Fibroblast of lung (primary cell): ENCODE measurements at regions not wholly inside any gene's neighbourhood (a gene's known extent, or its start where the extent isn't known, plus 50 kb on each side); places are given as distances from the start of the nearest gene placed in this dataset.
"Not testable (repeated sequence)": the region's sequence is repeated elsewhere in the genome, so short reads cannot be mapped to it uniquely, and the experiment has no call there.

Source experiments
- DNase-seq, 2 donors: peaks; one replicate each; pipeline versions ENCODE4 v3.0.0 to v3.0.0-alpha.2; 2010; ENCODE audit warnings: low read depth in 2 of 2
- H2AFZ ChIP-seq: 2 replicates; pipeline ENCODE4 v1.5.1; 2012; ENCODE audit warnings: low read length, control low read depth, inconsistent platforms
- H3K27ac ChIP-seq: 2 replicates; pipeline ENCODE4 v1.5.1; 2011; ENCODE audit warnings: low read length, control low read depth; ENCODE audit not compliant: insufficient read depth
- H3K27me3 ChIP-seq: 2 replicates; pipeline ENCODE4 v1.5.1; 2011; ENCODE audit warnings: mild to moderate bottlenecking, low read length; ENCODE audit not compliant: control insufficient read depth, insufficient read depth
- H3K36me3 ChIP-seq: 2 replicates; pipeline ENCODE4 v1.5.1; 2011; ENCODE audit warnings: low read length; ENCODE audit not compliant: control insufficient read depth, insufficient read depth
- H3K4me1 ChIP-seq: 2 replicates; pipeline ENCODE4 v1.5.1; 2011; ENCODE audit warnings: low read length; ENCODE audit not compliant: control insufficient read depth, insufficient read depth; ENCODE audit errors: extremely low read depth
- H3K4me2 ChIP-seq: 2 replicates; pipeline ENCODE4 v1.5.1; 2011; ENCODE audit warnings: low read length, control low read depth; ENCODE audit not compliant: insufficient read depth; ENCODE audit errors: extremely low read depth
- H3K4me3 ChIP-seq, 4 experiments: fragments of 200-600 bp in 1 of 4; sonication (generic) in 1 of 4; replicated peaks in 1 of 4; 2 replicates each; pipeline ENCODE4 v1.5.1; 2011 to 2016; ENCODE audit warnings: low read length in 4 of 4, low read depth in 3 of 4, mild to moderate bottlenecking in 3 of 4, control low read depth in 2 of 4, inconsistent platforms in 1 of 4, mixed read lengths in 1 of 4; ENCODE audit not compliant: insufficient read depth in 1 of 4; ENCODE audit errors: control extremely low read depth in 1 of 4
- H3K79me2 ChIP-seq: 2 replicates; pipeline ENCODE4 v1.5.1; 2012; ENCODE audit warnings: mild to moderate bottlenecking, low read length, inconsistent platforms; ENCODE audit not compliant: control insufficient read depth, insufficient read depth
- H3K9ac ChIP-seq: 2 replicates; pipeline ENCODE4 v1.5.1; 2011; ENCODE audit warnings: mild to moderate bottlenecking, low read length, control low read depth; ENCODE audit not compliant: insufficient read depth
- H3K9me3 ChIP-seq: 2 replicates; pipeline ENCODE4 v1.5.1; 2012; ENCODE audit warnings: low read depth, low read length; ENCODE audit not compliant: control insufficient read depth, insufficient read depth
- H4K20me1 ChIP-seq: 2 replicates; pipeline ENCODE4 v1.5.1; 2011; ENCODE audit warnings: low read length; ENCODE audit not compliant: control insufficient read depth, insufficient read depth; ENCODE audit errors: extremely low read depth
- EZH2 ChIP-seq: IDR thresholded peaks from 2 replicates; pipeline ENCODE4 v1.5.1; 2012; ENCODE audit warnings: low read length, control low read depth, mild to moderate bottlenecking; ENCODE audit errors: missing control alignments
- TF ChIP-seq, protein P1 (sequence below), 2 donors: IDR thresholded peaks in 1 of 2; conservative IDR thresholded peaks in 1 of 2; 1 replicate in 1 of 2; 2 replicates in 1 of 2; pipeline ENCODE4 v1.5.1; 2011 to 2012; ENCODE audit warnings: low read length in 2 of 2, control low read depth in 1 of 2, inconsistent platforms in 1 of 2, low read depth in 1 of 2, mild to moderate bottlenecking in 1 of 2

GRCh38 chr3:146359841-146360240 is 108.9 kb upstream of the PLSCR4 start:
- H4K20me1 ChIP-seq, result no peaks in the 10 kb centered on the region
- no peaks in the 10 kb centered on the region for H3K27me3 ChIP-seq
- no peak for DNase-seq
- no peak for TF ChIP-seq EZH2
- TF ChIP-seq, protein P1, sequence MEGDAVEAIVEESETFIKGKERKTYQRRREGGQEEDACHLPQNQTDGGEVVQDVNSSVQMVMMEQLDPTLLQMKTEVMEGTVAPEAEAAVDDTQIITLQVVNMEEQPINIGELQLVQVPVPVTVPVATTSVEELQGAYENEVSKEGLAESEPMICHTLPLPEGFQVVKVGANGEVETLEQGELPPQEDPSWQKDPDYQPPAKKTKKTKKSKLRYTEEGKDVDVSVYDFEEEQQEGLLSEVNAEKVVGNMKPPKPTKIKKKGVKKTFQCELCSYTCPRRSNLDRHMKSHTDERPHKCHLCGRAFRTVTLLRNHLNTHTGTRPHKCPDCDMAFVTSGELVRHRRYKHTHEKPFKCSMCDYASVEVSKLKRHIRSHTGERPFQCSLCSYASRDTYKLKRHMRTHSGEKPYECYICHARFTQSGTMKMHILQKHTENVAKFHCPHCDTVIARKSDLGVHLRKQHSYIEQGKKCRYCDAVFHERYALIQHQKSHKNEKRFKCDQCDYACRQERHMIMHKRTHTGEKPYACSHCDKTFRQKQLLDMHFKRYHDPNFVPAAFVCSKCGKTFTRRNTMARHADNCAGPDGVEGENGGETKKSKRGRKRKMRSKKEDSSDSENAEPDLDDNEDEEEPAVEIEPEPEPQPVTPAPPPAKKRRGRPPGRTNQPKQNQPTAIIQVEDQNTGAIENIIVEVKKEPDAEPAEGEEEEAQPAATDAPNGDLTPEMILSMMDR (conservative IDR thresholded peaks at IDR 0.05 in 1 of 2, IDR thresholded peaks at IDR 0.05 in 1 of 2; ENCODE audit: low read depth in 1 of 2, low read length in 2 of 2), result no peak
- no peak overlapping the region for H3K27ac ChIP-seq
- H3K4me3 ChIP-seq, result no peak overlapping the region
- H2AFZ ChIP-seq, result no peak overlapping the region
- H3K79me2 ChIP-seq, result no peaks in the 10 kb centered on the region
- no peaks in the 10 kb centered on the region for H3K36me3 ChIP-seq
- no peak overlapping the region for H3K4me2 ChIP-seq
- no peak overlapping the region for H3K9ac ChIP-seq
- no peaks in the 10 kb centered on the region for H3K9me3 ChIP-seq
- H3K4me1 ChIP-seq, result no peaks in the 10 kb centered on the region

- DNase-seq, result peak in 1 of 2 donors; percentile 39
- not testable (repeated sequence) for H2AFZ ChIP-seq, H3K9ac ChIP-seq, H3K79me2 ChIP-seq, H3K27me3 ChIP-seq, H3K27ac ChIP-seq, H3K4me1 ChIP-seq, H3K4me3 ChIP-seq, H3K4me2 ChIP-seq, H3K9me3 ChIP-seq, H3K36me3 ChIP-seq, H4K20me1 ChIP-seq
These were observed 103.5 kb upstream of the PLSCR4 start for GRCh38 chr3:146354421-146354820.

- Histone ChIP-seq H2AFZ (no peak overlapping the region), H3K4me3 (no peak overlapping the region), H3K4me1 (no peaks in the 10 kb centered on the region), H3K27ac (no peak overlapping the region), H3K9ac (no peak overlapping the region), H3K4me2 (no peak overlapping the region), H3K27me3 (no peaks in the 10 kb centered on the region), H4K20me1 (no peaks in the 10 kb centered on the region), H3K36me3 (no peaks in the 10 kb centered on the region), H3K9me3 (no peaks in the 10 kb centered on the region), H3K79me2 (no peaks in the 10 kb centered on the region)
- no peak for DNase-seq
- TF ChIP-seq EZH2, result no peak
- TF ChIP-seq, protein P1 (conservative IDR thresholded peaks at IDR 0.05 in 1 of 2, IDR thresholded peaks at IDR 0.05 in 1 of 2; ENCODE audit: low read depth in 1 of 2, low read length in 2 of 2), result no peak
These were observed 99.9 kb upstream of the PLSCR4 start for GRCh38 chr3:146350852-146351251.

DNA sequence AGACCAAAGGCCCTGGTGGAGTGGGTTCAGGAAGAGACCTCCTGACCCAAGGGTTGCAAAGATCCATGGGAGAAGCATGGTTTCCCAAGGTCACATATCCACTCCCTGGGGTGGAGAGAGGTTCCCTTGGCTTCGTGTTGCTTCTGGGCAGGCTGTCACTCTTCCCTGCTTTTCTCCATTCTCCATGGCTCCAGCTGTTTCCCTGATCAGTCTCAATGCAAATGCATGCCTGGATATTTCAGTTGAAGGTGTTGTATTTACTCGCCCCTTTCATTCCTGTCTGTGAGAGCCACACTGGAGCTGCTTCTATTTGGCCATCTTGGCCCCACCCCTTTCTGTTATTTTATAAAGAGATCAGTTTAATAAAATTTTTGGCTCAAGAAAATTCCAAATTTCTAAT is 95.0 kb upstream of the PLSCR4 start:
- Histone ChIP-seq H3K27me3 (no peaks in the 10 kb centered on the region), H3K4me3 (no peak overlapping the region), H3K79me2 (no peaks in the 10 kb centered on the region), H3K36me3 (no peaks in the 10 kb centered on the region), H4K20me1 (no peaks in the 10 kb centered on the region), H3K27ac (no peak overlapping the region), H3K4me2 (no peak overlapping the region), H3K4me1 (peaks cover 4% of the 10 kb centered on the region), H3K9ac (no peak overlapping the region), H2AFZ (no peak overlapping the region), H3K9me3 (no peaks in the 10 kb centered on the region)
- TF ChIP-seq, protein P1 (conservative IDR thresholded peaks at IDR 0.05 in 1 of 2, IDR thresholded peaks at IDR 0.05 in 1 of 2; ENCODE audit: low read depth in 1 of 2, low read length in 2 of 2), result no peak
- no peak for TF ChIP-seq EZH2
- no peak for DNase-seq
